HG02938 (cell line): ENCODE measurements at regions not wholly inside any gene's neighbourhood (a gene's known extent, or its start where the extent isn't known, plus 50 kb on each side); places are given as distances from the start of the nearest gene placed in this dataset.
"Not testable (repeated sequence)": the region's sequence is repeated elsewhere in the genome, so short reads cannot be mapped to it uniquely, and the experiment has no call there.

Experiments used
- ATAC-seq: cut with Tn5 transposase; IDR thresholded peaks from one replicate; pipeline ENCODE4 v1.9.1; 2021; ENCODE audit warnings: mild to moderate bottlenecking, moderate library complexity; ENCODE audit not compliant: unreplicated experiment

GRCh38 chr6:146928503-146928902 lies 275.7 kb upstream of the STXBP5 start:
- ATAC-seq: no peak

GRCh38 chr6:146931214-146931613 lies 273.0 kb upstream of the STXBP5 start:
- no peak for ATAC-seq

GRCh38 chr6:146937316-146937715 lies 266.9 kb upstream of the STXBP5 start:
- no peak for ATAC-seq

- no peak for ATAC-seq
Observed at GRCh38 chr6:146938266-146938665, 266.0 kb upstream of the STXBP5 start.

GRCh38 chr6:146939456-146939855 lies 264.8 kb upstream of the STXBP5 start:
- ATAC-seq: not testable (repeated sequence)

GRCh38 chr6:146943664-146944063 lies 260.6 kb upstream of the STXBP5 start:
- no peak for ATAC-seq

GRCh38 chr6:146944077-146944476 lies 260.1 kb upstream of the STXBP5 start:
- no peak for ATAC-seq

- no peak for ATAC-seq
Observed at GRCh38 chr6:146944809-146945208, 259.4 kb upstream of the STXBP5 start.

GRCh38 chr6:146946559-146946958 lies 257.7 kb upstream of the STXBP5 start:
- no peak for ATAC-seq

GRCh38 chr6:146948790-146949342 lies 255.4 kb upstream of the STXBP5 start:
- no peak for ATAC-seq

GRCh38 chr6:146949425-146949824 lies 254.8 kb upstream of the STXBP5 start:
- ATAC-seq: no peak

- ATAC-seq: no peak
Observed at GRCh38 chr6:146950351-146950835, 253.8 kb upstream of the STXBP5 start.

GRCh38 chr6:146955570-146955969 lies 248.6 kb upstream of the STXBP5 start:
- no peak for ATAC-seq

- no peak for ATAC-seq
Observed at GRCh38 chr6:146957181-146958093, 246.8 kb upstream of the STXBP5 start.

GRCh38 chr6:146961831-146962230 lies 242.4 kb upstream of the STXBP5 start:
- ATAC-seq: no peak

GRCh38 chr6:146962329-146962728 lies 241.9 kb upstream of the STXBP5 start:
- ATAC-seq: no peak

- ATAC-seq: no peak
Observed at GRCh38 chr6:146965110-146965689, 239.0 kb upstream of the STXBP5 start.

- no peak for ATAC-seq
Observed at GRCh38 chr6:146968041-146968760, 236.0 kb upstream of the STXBP5 start.

GRCh38 chr6:146972546-146972945 lies 231.7 kb upstream of the STXBP5 start:
- no peak for ATAC-seq

- ATAC-seq: no peak
Observed at GRCh38 chr6:146974351-146974750, 229.9 kb upstream of the STXBP5 start.

- no peak for ATAC-seq
Observed at GRCh38 chr6:146975093-146975492, 229.1 kb upstream of the STXBP5 start.
